Liver (tissue), 3 donors: ENCODE measurements at regions not wholly inside any gene's neighbourhood (a gene's known extent, or its start where the extent isn't known, plus 50 kb on each side); places are given as distances from the start of the nearest gene placed in this dataset.

Source experiments
- CTCF ChIP-seq: fragments of 150-350 bp; IDR thresholded peaks from 2 replicates; pipeline ENCODE4 v1.5.1; 2017; ENCODE audit warnings: improper control_type of control experiment, low read depth, low read length; ENCODE audit not compliant: missing input control
- EGR1 ChIP-seq, 2 donors: IDR thresholded peaks; 2 replicates each; pipeline ENCODE4 v1.6.1; 2016 to 2018; ENCODE audit warnings: antibody characterized with exemption in 2 of 2, low read depth in 2 of 2
- FOXA1 ChIP-seq: IDR thresholded peaks from 2 replicates; pipeline ENCODE4 v1.6.1; 2016; ENCODE audit warnings: antibody characterized with exemption
- GABPA ChIP-seq, 2 donors: IDR thresholded peaks in 1 of 2; conservative IDR thresholded peaks in 1 of 2; 2 replicates each; pipeline ENCODE4 v1.6.1; 2016; ENCODE audit warnings: antibody characterized with exemption in 2 of 2, mild to moderate bottlenecking in 1 of 2, moderate library complexity in 1 of 2
- HNF4A ChIP-seq, 2 donors: conservative IDR thresholded peaks; 2 replicates each; pipeline ENCODE4 v1.6.1; 2016; ENCODE audit warnings: antibody characterized with exemption in 2 of 2, mild to moderate bottlenecking in 2 of 2
- JUND ChIP-seq, 2 donors: IDR thresholded peaks; 2 replicates each; pipeline ENCODE4 v1.6.1; 2016; ENCODE audit warnings: antibody characterized with exemption in 2 of 2
- MAX ChIP-seq: IDR thresholded peaks from 2 replicates; pipeline ENCODE4 v1.6.1; 2016; ENCODE audit warnings: antibody characterized with exemption
- RAD21 ChIP-seq, 2 donors: IDR thresholded peaks; 2 replicates each; pipeline ENCODE4 v1.6.1; 2016; ENCODE audit warnings: antibody characterized with exemption in 2 of 2, mild to moderate bottlenecking in 2 of 2
- REST ChIP-seq: IDR thresholded peaks from 2 replicates; pipeline ENCODE4 v1.6.1; 2016; ENCODE audit warnings: antibody characterized with exemption, mild to moderate bottlenecking
- RXRA ChIP-seq, 2 donors: IDR thresholded peaks; 2 replicates each; pipeline ENCODE4 v1.6.1; 2017 to 2018; ENCODE audit warnings: antibody characterized with exemption in 2 of 2, mild to moderate bottlenecking in 1 of 2
- TAF1 ChIP-seq: conservative IDR thresholded peaks from 2 replicates; pipeline ENCODE4 v1.6.1; 2016; ENCODE audit warnings: antibody characterized with exemption, mild to moderate bottlenecking
- YY1 ChIP-seq: IDR thresholded peaks from 2 replicates; pipeline ENCODE4 v1.6.1; 2016; ENCODE audit warnings: antibody characterized with exemption, mild to moderate bottlenecking
- ZBTB33 ChIP-seq: IDR thresholded peaks from 2 replicates; pipeline ENCODE4 v1.6.1; 2016; ENCODE audit warnings: antibody characterized with exemption
- donor health status: healthy.
- donor health status: healthy.

GRCh38 chrY:15592957-15593356 is 1068.6 kb downstream of the NLGN4Y start:
- no peak for TF ChIP-seq CTCF
- no peak for TF ChIP-seq RAD21 (IDR thresholded peaks at IDR 0.05)
- no peak for TF ChIP-seq REST
- TF ChIP-seq MAX, result no peak
- no peak for TF ChIP-seq YY1
- TF ChIP-seq FOXA1, result no peak
- TF ChIP-seq ZBTB33, result no peak
- no peak for TF ChIP-seq JUND (IDR thresholded peaks at IDR 0.05)
- TF ChIP-seq HNF4A (conservative IDR thresholded peaks at IDR 0.05), result no peak
- no peak for TF ChIP-seq GABPA (IDR thresholded peaks at IDR 0.05 in 1 of 2, conservative IDR thresholded peaks at IDR 0.05 in 1 of 2)
- no peak for TF ChIP-seq EGR1 (IDR thresholded peaks at IDR 0.05; ENCODE audit: low read depth in 2 of 2)
- TF ChIP-seq TAF1, result no peak
- no peak for TF ChIP-seq RXRA (IDR thresholded peaks at IDR 0.05)
